Naive thymus-derived CD4-positive, alpha-beta T cell (primary cell): ENCODE measurements at regions not wholly inside any gene's neighbourhood (a gene's known extent, or its start where the extent isn't known, plus 50 kb on each side); places are given as distances from the start of the nearest gene placed in this dataset.

Experiments used
- ATAC-seq: fragments of 150-1000 bp; cut with Tn5 transposase; 2 replicates; pipeline ENCODE4 v1.10.0; 2021; ENCODE audit warnings: mild to moderate bottlenecking, moderate library complexity
- CTCF ChIA-PET: fragments of 350-600 bp; sonication (Branson Sonifier 250); formaldehyde crosslinking; loops from one replicate; lab custom pipeline; 2021; ENCODE audit warnings: antibody characterized with exemption; lab: Charles Lee
- POLR2A ChIA-PET: fragments of 350-600 bp; sonication (Branson Sonifier 250); formaldehyde crosslinking; loops from one replicate; lab custom pipeline; 2021; ENCODE audit warnings: antibody characterized with exemption, inconsistent platforms; lab: Charles Lee
- DNase-seq, 9 donors: peaks; one replicate each; pipeline versions ENCODE4 v3.0.0 to v3.0.0-alpha.2; 2020 to 2022; ENCODE audit warnings: mixed read lengths in 1 of 9
- H3K27ac ChIP-seq: one replicate; pipeline ENCODE4 v1.7.0; 2013; ENCODE audit warnings: mild to moderate bottlenecking, low read depth, low read length, moderate library complexity
- H3K27me3 ChIP-seq, 2 donors: one replicate each; pipeline ENCODE4 v1.7.0; 2013; ENCODE audit warnings: low read length in 2 of 2, mild to moderate bottlenecking in 2 of 2, moderate library complexity in 2 of 2; ENCODE audit not compliant: control insufficient read depth in 2 of 2, insufficient read depth in 2 of 2
- H3K36me3 ChIP-seq, 3 experiments: 1 replicate in 2 of 3; 2 replicates in 1 of 3; pipeline ENCODE4 v1.7.0; 2013; ENCODE audit warnings: low read length in 3 of 3, mild to moderate bottlenecking in 3 of 3, moderate library complexity in 1 of 3; ENCODE audit not compliant: insufficient read depth in 3 of 3, control insufficient read depth in 2 of 3
- H3K4me1 ChIP-seq, 2 donors: one replicate each; pipeline ENCODE4 v1.7.0; 2013; ENCODE audit warnings: low read length in 2 of 2, mild to moderate bottlenecking in 2 of 2, moderate library complexity in 1 of 2; ENCODE audit not compliant: control insufficient read depth in 2 of 2, insufficient read depth in 2 of 2
- H3K4me3 ChIP-seq: 2 replicates; pipeline ENCODE4 v1.7.0; 2013; ENCODE audit warnings: mild to moderate bottlenecking, low read length
- H3K9me3 ChIP-seq, 3 experiments: 1 replicate in 2 of 3; 2 replicates in 1 of 3; pipeline ENCODE4 v1.7.0; 2013; ENCODE audit warnings: low read length in 3 of 3; ENCODE audit not compliant: control insufficient read depth in 2 of 3
- H3K27ac Mint-ChIP-seq, 9 donors: one replicate each; pipeline ENCODE4 v1.8.0; 2020 to 2022; ENCODE audit warnings: mixed read lengths in 9 of 9, mild to moderate bottlenecking in 8 of 9, moderate library complexity in 5 of 9, inconsistent platforms in 2 of 9
- H3K27me3 Mint-ChIP-seq, 5 donors: one replicate each; pipeline ENCODE4 v1.8.0; 2021 to 2022; ENCODE audit warnings: mixed read lengths in 5 of 5, mild to moderate bottlenecking in 1 of 5
- H3K36me3 Mint-ChIP-seq, 5 donors: one replicate each; pipeline ENCODE4 v1.8.0; 2020 to 2022; ENCODE audit warnings: mixed read lengths in 5 of 5, mild to moderate bottlenecking in 3 of 5, inconsistent platforms in 1 of 5
- H3K4me1 Mint-ChIP-seq, 7 donors: one replicate each; pipeline ENCODE4 v1.8.0; 2020 to 2022; ENCODE audit warnings: mixed read lengths in 7 of 7, mild to moderate bottlenecking in 3 of 7, inconsistent platforms in 1 of 7
- H3K4me3 Mint-ChIP-seq, 10 donors: one replicate each; pipeline ENCODE4 v1.8.0; 2020 to 2022; ENCODE audit warnings: mild to moderate bottlenecking in 10 of 10, mixed read lengths in 10 of 10, moderate library complexity in 6 of 10, inconsistent platforms in 2 of 10
- H3K9me3 Mint-ChIP-seq, 11 donors: one replicate each; pipeline ENCODE4 v1.8.0; 2020 to 2022; ENCODE audit warnings: mixed read lengths in 11 of 11, mild to moderate bottlenecking in 4 of 11, inconsistent platforms in 1 of 11, moderate library complexity in 1 of 11
- intact Hi-C, 2 donors: fragments of 100-400 bp; cut with micrococcal nuclease; formaldehyde crosslinking; loops; one replicate each; pipeline ENCODE4 v1.15.1; 2023

DNA sequence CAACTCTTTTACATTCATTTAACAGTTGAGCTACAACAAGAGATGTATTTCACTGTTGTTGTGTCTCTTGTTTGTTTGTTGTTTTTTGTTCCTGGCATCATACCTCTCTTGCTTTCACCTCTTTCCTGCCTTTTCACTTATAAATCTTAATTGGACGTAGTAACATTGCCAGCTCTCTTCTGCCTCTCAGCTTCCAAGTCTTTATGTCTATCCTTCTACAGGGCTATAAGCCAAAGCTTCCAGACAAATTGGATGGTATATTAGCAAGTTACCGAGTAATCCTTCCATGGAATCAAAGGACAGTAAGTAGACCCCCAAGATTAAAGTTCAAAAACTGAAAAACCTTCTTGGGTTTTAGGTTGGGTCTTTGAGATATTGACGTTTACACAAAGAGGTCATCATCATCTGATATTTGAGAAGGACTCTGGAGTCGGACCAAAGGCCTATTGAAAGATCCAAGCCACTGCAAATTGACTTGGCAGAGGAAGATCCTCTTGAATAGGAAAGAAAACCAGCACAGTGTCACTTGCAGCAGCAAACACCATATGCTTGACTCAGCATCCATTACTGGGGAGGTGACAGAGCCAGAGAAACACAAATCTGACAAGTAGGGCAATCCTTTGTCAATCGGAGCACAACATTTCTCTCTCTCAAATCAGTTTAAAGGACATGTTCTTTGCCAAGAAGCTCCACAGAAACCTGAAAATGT, 648.5 kb upstream of the NR2F2 start:
- Histone ChIP-seq H3K4me3 (no peak overlapping the region), H3K9me3 (no peaks in the 10 kb centered on the region), H3K27me3 (no peaks in the 10 kb centered on the region), H3K36me3 (no peaks in the 10 kb centered on the region), H3K27ac (no peak overlapping the region), H3K4me1 (no peaks in the 10 kb centered on the region)
- Mint-ChIP-seq H3K9me3 (peaks cover 0 to 2% (median 0%) of the 10 kb centered on the region in 11 donors), H3K4me1 (no peaks in the 10 kb centered on the region), H3K27ac (no peak overlapping the region), H3K27me3 (peaks cover 0 to 19% (median 13%) of the 10 kb centered on the region in 5 donors), H3K4me3 (no peak overlapping the region), H3K36me3 (no peaks in the 10 kb centered on the region)
- ChIA-PET CTCF (no interaction called here), POLR2A (no interaction called here)
- intact Hi-C loops, result no loop called here
- DNase-seq (no peak), ATAC-seq (no peak)

DNA sequence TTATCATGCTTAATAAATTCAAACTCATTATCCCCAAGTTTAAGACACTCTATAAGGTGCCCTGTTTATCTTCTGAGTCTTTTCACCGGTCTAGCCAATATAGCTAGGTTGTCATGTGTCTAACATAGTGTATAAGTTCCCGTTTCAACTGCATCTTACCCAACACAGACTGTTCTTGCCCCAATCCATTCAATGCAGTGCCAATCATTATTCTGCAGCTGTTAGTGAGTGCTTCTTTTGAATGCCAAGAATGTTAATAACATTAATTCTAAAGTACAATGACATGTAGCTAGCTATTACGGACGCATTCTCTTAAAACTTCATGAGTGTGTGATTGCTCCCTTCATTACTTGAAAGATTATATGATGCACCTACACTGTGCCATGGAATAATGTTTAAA, 646.4 kb upstream of the NR2F2 start:
- Mint-ChIP-seq H3K9me3 (peaks cover 0 to 2% (median 0%) of the 10 kb centered on the region in 11 donors), H3K36me3 (no peaks in the 10 kb centered on the region), H3K4me3 (no peak overlapping the region), H3K4me1 (no peaks in the 10 kb centered on the region), H3K27ac (no peak overlapping the region), H3K27me3 (peaks cover 0 to 20% (median 10%) of the 10 kb centered on the region in 5 donors)
- no peaks in the 10 kb centered on the region for H3K4me1 ChIP-seq
- CTCF ChIA-PET, result no interaction called here
- no peaks in the 10 kb centered on the region for H3K9me3 ChIP-seq
- DNase-seq (no peak), ATAC-seq (no peak)
- intact Hi-C loops, result no loop called here
- H3K27ac ChIP-seq, result no peak overlapping the region
- H3K4me3 ChIP-seq, result no peak overlapping the region
- POLR2A ChIA-PET, result no interaction called here
- no peaks in the 10 kb centered on the region for H3K27me3 ChIP-seq
- no peaks in the 10 kb centered on the region for H3K36me3 ChIP-seq

DNA sequence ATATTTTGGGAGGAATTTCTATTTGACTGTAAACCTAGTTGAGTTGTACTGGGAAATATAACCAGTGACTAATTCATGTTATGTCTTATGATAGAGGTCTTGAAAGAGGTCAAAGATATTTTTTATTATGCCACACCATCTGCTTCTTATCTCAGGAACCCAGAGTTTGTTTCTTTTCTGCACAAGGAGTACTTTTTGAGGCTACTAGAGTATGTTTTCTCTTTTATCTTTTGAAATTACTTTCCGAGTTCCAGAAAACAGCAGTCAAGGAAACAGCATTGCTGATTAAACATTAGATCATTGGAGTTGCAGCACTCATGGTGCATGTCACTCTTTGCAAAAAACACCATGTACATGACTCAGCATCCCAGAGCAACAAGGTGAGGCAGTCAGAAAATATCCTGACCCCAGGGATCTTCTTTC, 645.8 kb upstream of the NR2F2 start:
- Histone ChIP-seq H3K4me3 (no peak overlapping the region), H3K4me1 (no peaks in the 10 kb centered on the region), H3K27me3 (no peaks in the 10 kb centered on the region), H3K36me3 (no peaks in the 10 kb centered on the region), H3K27ac (no peak overlapping the region), H3K9me3 (no peaks in the 10 kb centered on the region)
- Mint-ChIP-seq H3K36me3 (no peaks in the 10 kb centered on the region), H3K9me3 (peaks cover 0 to 3% (median 0%) of the 10 kb centered on the region in 11 donors), H3K27ac (no peak overlapping the region), H3K4me3 (no peak overlapping the region), H3K4me1 (no peaks in the 10 kb centered on the region), H3K27me3 (peaks cover 0 to 20% (median 10%) of the 10 kb centered on the region in 5 donors)
- ATAC-seq, result no peak
- ChIA-PET CTCF (no interaction called here), POLR2A (no interaction called here)
- intact Hi-C loops, result no loop called here
- DNase-seq, result no peak

- no peaks in the 10 kb centered on the region for H3K4me1 Mint-ChIP-seq
- no peak for ATAC-seq
Measured at GRCh38 chr15:95687061-95687460, 643.4 kb upstream of the NR2F2 start.

GRCh38 chr15:95687686-95688085, 642.8 kb upstream of the NR2F2 start:
- Histone ChIP-seq H3K27me3 (no peaks in the 10 kb centered on the region), H3K9me3 (no peaks in the 10 kb centered on the region), H3K36me3 (no peaks in the 10 kb centered on the region), H3K4me3 (no peak overlapping the region), H3K4me1 (no peaks in the 10 kb centered on the region), H3K27ac (no peak overlapping the region)
- Mint-ChIP-seq H3K9me3 (peaks cover 0 to 6% (median 1%) of the 10 kb centered on the region in 11 donors), H3K27ac (no peak overlapping the region), H3K4me3 (no peak overlapping the region), H3K36me3 (no peaks in the 10 kb centered on the region), H3K27me3 (peaks cover 0 to 16% (median 6%) of the 10 kb centered on the region in 5 donors), H3K4me1 (no peaks in the 10 kb centered on the region)
- CTCF ChIA-PET, result no interaction called here
- no peak for DNase-seq
- POLR2A ChIA-PET, result no interaction called here
- ATAC-seq, result no peak
- intact Hi-C loops, result no loop called here

More at GRCh38 chr15:95687061-95687460, 643.4 kb upstream of the NR2F2 start:
- intact Hi-C loops, result no loop called here
- Mint-ChIP-seq H3K27ac (no peak overlapping the region), H3K4me3 (no peak overlapping the region), H3K27me3 (peaks cover 0 to 20% (median 6%) of the 10 kb centered on the region in 5 donors), H3K9me3 (peaks cover 0 to 4% (median 0%) of the 10 kb centered on the region in 11 donors), H3K36me3 (no peaks in the 10 kb centered on the region)
- Histone ChIP-seq H3K36me3 (no peaks in the 10 kb centered on the region), H3K27ac (no peak overlapping the region), H3K4me3 (no peak overlapping the region), H3K4me1 (no peaks in the 10 kb centered on the region), H3K9me3 (no peaks in the 10 kb centered on the region), H3K27me3 (no peaks in the 10 kb centered on the region)
- no peak for DNase-seq
- ChIA-PET POLR2A (no interaction called here), CTCF (no interaction called here)

GRCh38 chr15:95690631-95691340, 639.7 kb upstream of the NR2F2 start:
- no peaks in the 10 kb centered on the region for H3K27me3 ChIP-seq
- no peak for DNase-seq
- H3K36me3 ChIP-seq, result no peaks in the 10 kb centered on the region
- no peak overlapping the region for H3K4me3 ChIP-seq
- ChIA-PET POLR2A (interaction anchor here (0.6 kb wide), 1 partner anchor 42 kb away, joined by 3 read pairs; no protein-coding TSS in a partner anchor), CTCF (no interaction called here)
- H3K9me3 Mint-ChIP-seq, result peaks cover 6 to 37% (median 16%) of the 10 kb centered on the region in 11 donors
- peaks cover 0 to 12% (median 4%) of the 10 kb centered on the region in 5 donors for H3K27me3 Mint-ChIP-seq
- no peaks in the 10 kb centered on the region for H3K4me1 Mint-ChIP-seq
- peaks cover 0 to 10% (median 2%) of the 10 kb centered on the region in 5 donors for H3K36me3 Mint-ChIP-seq
- H3K27ac ChIP-seq, result no peak overlapping the region
- H3K9me3 ChIP-seq, result peaks cover 0 to 12% (median 10%) of the 10 kb centered on the region in 3 experiments
- ATAC-seq, result no peak
- H3K4me3 Mint-ChIP-seq, result no peak overlapping the region
- intact Hi-C loops, result no loop called here
- H3K4me1 ChIP-seq, result no peaks in the 10 kb centered on the region
- no peak overlapping the region for H3K27ac Mint-ChIP-seq
